Karpas-422 (cell line): ENCODE measurements at regions not wholly inside any gene's neighbourhood (a gene's known extent, or its start where the extent isn't known, plus 50 kb on each side); places are given as distances from the start of the nearest gene placed in this dataset.

Experiments used
- DNase-seq: peaks from one replicate; pipeline ENCODE4 v3.0.0-alpha.2; 2015
- H2AFZ ChIP-seq: fragments of 200-600 bp; sonication (generic); 2 replicates; pipeline ENCODE4 v1.6.1; 2014; ENCODE audit warnings: antibody characterized with exemption, low read length, mixed read lengths
- H3K27ac ChIP-seq: fragments of 200-600 bp; sonication (generic); 2 replicates; pipeline ENCODE4 v1.5.1; 2014; ENCODE audit warnings: mild to moderate bottlenecking, low read length, moderate library complexity
- H3K27me3 ChIP-seq: fragments of 200-600 bp; sonication (generic); 2 replicates; pipeline ENCODE4 v1.6.1; 2014; ENCODE audit warnings: low read length, mixed read lengths
- H3K36me3 ChIP-seq: fragments of 200-600 bp; sonication (generic); 2 replicates; pipeline ENCODE4 v1.6.1; 2014; ENCODE audit warnings: low read length, mixed read lengths; ENCODE audit not compliant: insufficient read depth
- H3K4me1 ChIP-seq: fragments of 200-600 bp; sonication (generic); 2 replicates; pipeline ENCODE4 v1.6.1; 2014; ENCODE audit warnings: mild to moderate bottlenecking, low read length, mixed read lengths
- H3K4me2 ChIP-seq: fragments of 200-600 bp; sonication (generic); 2 replicates; pipeline ENCODE4 v1.6.1; 2014; ENCODE audit warnings: low read length, low read depth, mild to moderate bottlenecking; ENCODE audit not compliant: poor library complexity, severe bottlenecking
- H3K4me3 ChIP-seq: fragments of 200-600 bp; sonication (generic); 2 replicates; pipeline ENCODE4 v1.5.1; 2014; ENCODE audit warnings: mild to moderate bottlenecking, antibody characterized with exemption, low read length, mixed read lengths
- H3K79me2 ChIP-seq: fragments of 200-600 bp; sonication (generic); 2 replicates; pipeline ENCODE4 v1.6.1; 2014; ENCODE audit warnings: mild to moderate bottlenecking, low read length, mixed read lengths
- H3K9ac ChIP-seq: fragments of 200-600 bp; sonication (generic); 2 replicates; pipeline ENCODE4 v1.6.0; 2014; ENCODE audit warnings: low read length
- H3K9me2 ChIP-seq: fragments of 200-600 bp; sonication (generic), shearing (Covaris generic); replicated peaks from 2 replicates; pipeline ENCODE4 v1.6.0; 2014; ENCODE audit warnings: mild to moderate bottlenecking, low read length, moderate library complexity; ENCODE audit not compliant: insufficient read depth
- H3K9me3 ChIP-seq: fragments of 300-700, 200-600 bp; sonication (generic); 2 replicates; pipeline ENCODE4 v1.6.1; 2014; ENCODE audit warnings: low read length, mixed read lengths
- H4K20me1 ChIP-seq: fragments of 200-600 bp; sonication (generic); 2 replicates; pipeline ENCODE4 v1.6.1; 2014; ENCODE audit warnings: mild to moderate bottlenecking, antibody characterized with exemption, low read length, low read depth; ENCODE audit not compliant: insufficient read depth

- no peaks in the 10 kb centered on the region for H3K9me2 ChIP-seq
- H3K27ac ChIP-seq = no peak overlapping the region
- H3K4me1 ChIP-seq = no peaks in the 10 kb centered on the region
- H2AFZ ChIP-seq = no peak overlapping the region
- no peaks in the 10 kb centered on the region for H3K9me3 ChIP-seq
- H3K9ac ChIP-seq = no peak overlapping the region
- no peak for DNase-seq
- no peaks in the 10 kb centered on the region for H3K36me3 ChIP-seq
- H3K27me3 ChIP-seq = no peaks in the 10 kb centered on the region
- H3K4me3 ChIP-seq = no peak overlapping the region
- no peaks in the 10 kb centered on the region for H3K79me2 ChIP-seq
- no peak overlapping the region for H3K4me2 ChIP-seq
- no peaks in the 10 kb centered on the region for H4K20me1 ChIP-seq
These were observed 216.4 kb upstream of the MAP3K1 start for GRCh38 chr5:56598941-56599340.

DNA sequence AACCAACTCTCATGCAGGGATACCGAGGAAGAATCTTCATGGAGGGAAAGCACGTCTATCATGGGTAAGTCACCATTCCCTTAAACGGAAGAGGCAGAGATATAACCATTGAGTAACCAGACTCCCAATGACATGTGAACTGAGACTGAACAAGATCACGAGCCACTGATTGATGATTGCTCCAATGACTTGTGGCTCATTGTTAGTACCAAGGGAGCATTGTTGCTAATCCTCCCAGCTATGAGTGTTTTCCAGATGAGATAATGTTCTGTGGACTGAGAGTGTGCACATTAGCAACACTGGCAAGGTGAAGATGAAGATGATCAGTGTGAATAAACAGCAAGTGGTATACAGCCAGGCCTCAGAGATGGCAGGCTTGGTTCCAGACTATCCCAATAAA, 219.2 kb upstream of the MAP3K1 start:
- Histone ChIP-seq H3K9me2 (no peaks in the 10 kb centered on the region), H3K9me3 (no peaks in the 10 kb centered on the region), H3K9ac (no peak overlapping the region), H3K27me3 (no peaks in the 10 kb centered on the region), H2AFZ (no peak overlapping the region), H3K4me2 (no peak overlapping the region), H4K20me1 (no peaks in the 10 kb centered on the region), H3K27ac (no peak overlapping the region), H3K36me3 (no peaks in the 10 kb centered on the region), H3K4me1 (no peaks in the 10 kb centered on the region), H3K79me2 (no peaks in the 10 kb centered on the region), H3K4me3 (no peak overlapping the region)
- DNase-seq = no peak

GRCh38 chr5:56595566-56595965, 219.8 kb upstream of the MAP3K1 start:
- Histone ChIP-seq H3K4me1 (no peaks in the 10 kb centered on the region), H3K4me3 (no peak overlapping the region), H4K20me1 (no peaks in the 10 kb centered on the region), H3K79me2 (no peaks in the 10 kb centered on the region), H3K9me3 (no peaks in the 10 kb centered on the region), H3K27me3 (no peaks in the 10 kb centered on the region), H2AFZ (no peak overlapping the region), H3K36me3 (no peaks in the 10 kb centered on the region), H3K9ac (no peak overlapping the region), H3K4me2 (no peak overlapping the region), H3K9me2 (no peaks in the 10 kb centered on the region), H3K27ac (no peak overlapping the region)
- no peak for DNase-seq

DNA sequence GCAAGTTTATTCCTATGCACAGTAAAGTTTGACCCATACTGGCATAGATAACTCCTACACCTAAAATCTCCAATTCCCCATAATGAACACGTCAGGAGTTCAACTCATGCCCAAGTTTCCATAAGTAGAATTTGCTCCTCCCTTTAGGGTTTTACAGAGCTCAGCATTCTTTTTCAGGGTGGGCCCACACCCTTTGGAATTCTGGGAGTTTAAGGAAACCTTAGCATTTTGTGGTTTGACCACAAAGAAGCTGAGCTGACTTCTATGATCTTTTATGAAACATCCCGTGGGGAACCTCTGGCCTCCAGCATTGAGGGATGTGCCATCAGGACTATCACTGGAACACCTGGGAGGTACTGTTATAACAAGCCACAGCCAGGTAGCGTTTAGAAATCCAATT, 220.6 kb upstream of the MAP3K1 start:
- Histone ChIP-seq H3K36me3 (no peaks in the 10 kb centered on the region), H3K4me1 (no peaks in the 10 kb centered on the region), H3K4me2 (no peak overlapping the region), H3K27me3 (no peaks in the 10 kb centered on the region), H3K9me3 (no peaks in the 10 kb centered on the region), H3K4me3 (no peak overlapping the region), H4K20me1 (no peaks in the 10 kb centered on the region), H3K9me2 (no peaks in the 10 kb centered on the region), H3K79me2 (no peaks in the 10 kb centered on the region), H3K27ac (no peak overlapping the region), H3K9ac (no peak overlapping the region), H2AFZ (no peak overlapping the region)
- no peak for DNase-seq

GRCh38 chr5:56591081-56591480, 224.3 kb upstream of the MAP3K1 start:
- H4K20me1 ChIP-seq = no peaks in the 10 kb centered on the region
- H3K9me3 ChIP-seq = no peaks in the 10 kb centered on the region
- H3K36me3 ChIP-seq = no peaks in the 10 kb centered on the region
- H3K4me1 ChIP-seq = peaks cover 9% of the 10 kb centered on the region
- no peaks in the 10 kb centered on the region for H3K79me2 ChIP-seq
- H3K4me2 ChIP-seq = no peak overlapping the region
- H3K4me3 ChIP-seq = no peak overlapping the region
- H3K27me3 ChIP-seq = no peaks in the 10 kb centered on the region
- no peak for DNase-seq
- no peaks in the 10 kb centered on the region for H3K9me2 ChIP-seq
- H3K9ac ChIP-seq = no peak overlapping the region
- no peak overlapping the region for H3K27ac ChIP-seq
- no peak overlapping the region for H2AFZ ChIP-seq

DNA sequence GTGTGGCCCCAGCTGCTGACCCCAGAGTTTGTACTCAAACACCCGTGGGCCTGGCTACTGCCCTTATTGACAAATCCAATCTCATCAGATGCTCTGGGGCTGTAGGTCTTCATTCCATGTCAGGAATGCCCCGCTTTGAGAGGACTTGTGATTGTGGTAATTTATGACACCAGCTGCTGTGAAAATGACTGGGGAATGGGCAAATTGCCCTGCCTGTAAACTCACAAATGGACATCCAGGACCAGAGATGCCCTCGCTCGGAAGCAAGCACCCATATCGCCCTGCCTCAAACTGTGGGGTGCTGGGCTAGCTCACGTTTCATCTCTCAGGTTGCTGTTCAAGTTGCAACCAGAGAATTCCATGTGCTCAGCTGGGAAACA, 225.9 kb upstream of the MAP3K1 start:
- DNase-seq = no peak
- Histone ChIP-seq H3K79me2 (no peaks in the 10 kb centered on the region), H3K4me2 (no peak overlapping the region), H4K20me1 (no peaks in the 10 kb centered on the region), H3K9me2 (no peaks in the 10 kb centered on the region), H3K9me3 (no peaks in the 10 kb centered on the region), H3K36me3 (no peaks in the 10 kb centered on the region), H3K4me3 (no peak overlapping the region), H3K4me1 (peaks cover 9% of the 10 kb centered on the region), H3K27me3 (no peaks in the 10 kb centered on the region), H3K27ac (no peak overlapping the region), H2AFZ (no peak overlapping the region), H3K9ac (no peak overlapping the region)

GRCh38 chr5:56588636-56589480, 226.5 kb upstream of the MAP3K1 start:
- H3K27me3 ChIP-seq = no peaks in the 10 kb centered on the region
- H3K9ac ChIP-seq = no peak overlapping the region
- H3K4me1 ChIP-seq = peaks cover 14% of the 10 kb centered on the region
- no peaks in the 10 kb centered on the region for H3K79me2 ChIP-seq
- H3K36me3 ChIP-seq = no peaks in the 10 kb centered on the region
- H3K4me2 ChIP-seq = no peak overlapping the region
- no peaks in the 10 kb centered on the region for H4K20me1 ChIP-seq
- H3K9me3 ChIP-seq = no peaks in the 10 kb centered on the region
- H3K9me2 ChIP-seq = no peaks in the 10 kb centered on the region
- H3K4me3 ChIP-seq = no peak overlapping the region
- no peak overlapping the region; the same call in 1 of the 2 replicates for H2AFZ ChIP-seq
- peak; percentile 59 for DNase-seq
- no peak overlapping the region for H3K27ac ChIP-seq

DNA sequence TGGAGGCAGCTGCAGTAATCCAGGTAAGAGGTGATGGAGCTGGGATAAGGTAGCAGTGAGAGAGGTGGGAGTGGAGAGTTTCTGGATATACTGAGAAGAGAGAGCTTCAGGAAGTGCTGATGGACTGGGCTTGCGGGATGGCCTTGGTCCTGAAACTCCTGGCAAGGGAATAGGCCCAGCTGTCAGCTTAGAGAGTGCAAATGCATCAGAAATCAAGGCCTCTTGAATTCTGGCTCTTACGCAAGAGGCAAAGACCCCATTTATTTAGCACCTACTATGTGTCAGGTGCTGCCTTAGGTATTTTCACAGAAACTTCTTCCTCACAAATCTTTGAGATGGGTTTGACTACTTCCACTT, 227.2 kb upstream of the MAP3K1 start:
- no peak overlapping the region for H3K9ac ChIP-seq
- no peaks in the 10 kb centered on the region for H3K9me3 ChIP-seq
- H3K27ac ChIP-seq = no peak overlapping the region
- no peak for DNase-seq
- H3K4me3 ChIP-seq = no peak overlapping the region
- H2AFZ ChIP-seq = no peak overlapping the region
- no peaks in the 10 kb centered on the region for H3K9me2 ChIP-seq
- no peaks in the 10 kb centered on the region for H3K36me3 ChIP-seq
- H3K79me2 ChIP-seq = no peaks in the 10 kb centered on the region
- no peak overlapping the region for H3K4me2 ChIP-seq
- H4K20me1 ChIP-seq = no peaks in the 10 kb centered on the region
- H3K4me1 ChIP-seq = peaks cover 16% of the 10 kb centered on the region
- no peaks in the 10 kb centered on the region for H3K27me3 ChIP-seq
